ENCODE measurements at regions not wholly inside any gene's neighbourhood (a gene's known extent, or its start where the extent isn't known, plus 50 kb on each side); places are given as distances from the start of the nearest gene placed in this dataset.

DNA sequence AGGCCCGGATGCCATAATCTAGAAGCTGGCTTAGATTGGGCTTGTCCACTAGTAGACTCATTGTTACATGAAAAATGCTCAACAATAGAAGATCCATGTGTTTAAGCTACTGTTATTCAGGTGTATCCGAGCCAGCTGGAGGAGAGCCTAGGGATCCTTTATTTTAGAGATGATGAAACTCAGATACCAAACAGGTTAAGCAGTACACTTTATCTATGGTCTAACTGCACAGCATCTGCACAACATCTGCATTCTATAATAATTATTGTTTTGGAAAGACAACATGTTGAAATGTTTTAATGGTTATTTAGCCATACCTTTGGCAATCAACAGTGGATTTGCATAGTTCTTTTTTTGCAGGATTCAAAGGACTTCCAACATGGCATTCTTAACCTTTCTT lies 134.1 kb downstream of the RFPL4B start:
- no peak overlapping the region for H3K4me3 Mint-ChIP-seq

DNA sequence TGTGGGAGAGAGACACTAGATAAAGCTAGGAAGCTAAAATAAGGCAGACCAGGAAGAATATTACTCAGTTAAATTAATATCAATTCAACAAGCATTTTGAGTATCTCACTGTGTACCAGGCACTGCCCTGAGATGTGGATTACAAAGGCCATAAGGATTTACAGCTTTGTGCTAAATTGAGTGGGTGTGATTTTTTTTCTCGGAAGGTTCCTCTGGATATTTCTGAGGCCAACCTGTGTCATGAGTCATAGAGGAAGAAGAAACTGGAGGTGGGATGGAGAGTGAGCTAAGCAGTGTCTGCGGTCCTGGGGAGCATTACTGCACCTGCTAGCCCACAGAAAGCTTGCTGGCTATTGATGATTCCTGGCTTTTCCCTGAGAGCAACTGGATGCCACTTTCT lies 135.2 kb downstream of the RFPL4B start:
- H3K27ac Mint-ChIP-seq: no peak overlapping the region
- TF ChIP-seq, protein P1, sequence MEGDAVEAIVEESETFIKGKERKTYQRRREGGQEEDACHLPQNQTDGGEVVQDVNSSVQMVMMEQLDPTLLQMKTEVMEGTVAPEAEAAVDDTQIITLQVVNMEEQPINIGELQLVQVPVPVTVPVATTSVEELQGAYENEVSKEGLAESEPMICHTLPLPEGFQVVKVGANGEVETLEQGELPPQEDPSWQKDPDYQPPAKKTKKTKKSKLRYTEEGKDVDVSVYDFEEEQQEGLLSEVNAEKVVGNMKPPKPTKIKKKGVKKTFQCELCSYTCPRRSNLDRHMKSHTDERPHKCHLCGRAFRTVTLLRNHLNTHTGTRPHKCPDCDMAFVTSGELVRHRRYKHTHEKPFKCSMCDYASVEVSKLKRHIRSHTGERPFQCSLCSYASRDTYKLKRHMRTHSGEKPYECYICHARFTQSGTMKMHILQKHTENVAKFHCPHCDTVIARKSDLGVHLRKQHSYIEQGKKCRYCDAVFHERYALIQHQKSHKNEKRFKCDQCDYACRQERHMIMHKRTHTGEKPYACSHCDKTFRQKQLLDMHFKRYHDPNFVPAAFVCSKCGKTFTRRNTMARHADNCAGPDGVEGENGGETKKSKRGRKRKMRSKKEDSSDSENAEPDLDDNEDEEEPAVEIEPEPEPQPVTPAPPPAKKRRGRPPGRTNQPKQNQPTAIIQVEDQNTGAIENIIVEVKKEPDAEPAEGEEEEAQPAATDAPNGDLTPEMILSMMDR (conservative IDR thresholded peaks at IDR 0.05): no peak
- no peak for DNase-seq (ENCODE audit: extremely low spot score, unreplicated experiment)

More for the DNA sequence above, 134.1 kb downstream of the RFPL4B start:
- Mint-ChIP-seq H3K4me1 (ENCODE audit: unreplicated experiment) (peaks cover 17% of the 10 kb centered on the region), H3K9me3 (no peaks in the 10 kb centered on the region), H3K27ac (no peak overlapping the region), H3K27me3 (no peaks in the 10 kb centered on the region), H3K36me3 (no peaks in the 10 kb centered on the region)
- no peak for DNase-seq (ENCODE audit: extremely low spot score, unreplicated experiment)
- TF ChIP-seq, protein P1 (conservative IDR thresholded peaks at IDR 0.05): no peak

DNA sequence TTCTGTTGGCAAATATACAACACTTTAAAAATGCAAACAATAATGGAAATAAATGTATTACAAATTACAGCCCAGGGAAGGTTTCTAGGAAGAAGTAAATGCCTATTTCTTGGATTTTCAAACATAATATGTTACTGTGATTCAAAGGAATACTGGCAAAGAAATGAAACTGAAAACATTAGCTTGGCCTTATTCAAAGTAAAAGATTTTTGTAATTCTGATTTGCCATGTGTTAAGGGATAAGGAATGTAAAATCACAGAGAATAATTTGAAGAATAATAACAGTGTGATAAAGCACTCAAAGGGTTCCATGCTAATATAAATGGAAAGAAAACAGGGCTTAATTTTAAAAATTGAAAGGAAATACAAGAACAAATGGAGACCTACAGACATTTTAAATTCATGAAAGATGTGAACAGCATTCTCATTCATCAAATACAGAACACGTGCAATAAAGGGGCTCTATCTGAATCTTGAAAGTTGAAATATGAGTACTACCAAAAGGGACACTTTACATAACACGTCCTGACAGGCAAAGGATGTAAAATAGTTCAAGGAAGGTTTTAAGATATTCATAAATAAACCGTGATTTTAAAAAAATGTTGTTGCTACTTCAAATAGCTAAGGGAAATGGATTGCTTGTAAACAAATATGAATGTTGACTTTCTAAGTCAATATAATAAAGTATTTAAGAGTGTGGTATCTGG lies 138.1 kb downstream of the RFPL4B start:
- Mint-ChIP-seq H3K4me1 (ENCODE audit: unreplicated experiment) (peaks cover 12% of the 10 kb centered on the region), H3K27me3 (no peaks in the 10 kb centered on the region), H3K4me3 (no peak overlapping the region), H3K9me3 (no peaks in the 10 kb centered on the region), H3K36me3 (no peaks in the 10 kb centered on the region), H3K27ac (no peak overlapping the region)
- TF ChIP-seq, protein P1 (conservative IDR thresholded peaks at IDR 0.05): no peak
- no peak for DNase-seq (ENCODE audit: extremely low spot score, unreplicated experiment)

More for the DNA sequence above, 135.2 kb downstream of the RFPL4B start:
- no peaks in the 10 kb centered on the region for H3K36me3 Mint-ChIP-seq
- no peaks in the 10 kb centered on the region for H3K9me3 Mint-ChIP-seq
- H3K27me3 Mint-ChIP-seq: no peaks in the 10 kb centered on the region
- H3K4me3 Mint-ChIP-seq: no peak overlapping the region
- peaks cover 12% of the 10 kb centered on the region for H3K4me1 Mint-ChIP-seq (ENCODE audit: unreplicated experiment)

DNA sequence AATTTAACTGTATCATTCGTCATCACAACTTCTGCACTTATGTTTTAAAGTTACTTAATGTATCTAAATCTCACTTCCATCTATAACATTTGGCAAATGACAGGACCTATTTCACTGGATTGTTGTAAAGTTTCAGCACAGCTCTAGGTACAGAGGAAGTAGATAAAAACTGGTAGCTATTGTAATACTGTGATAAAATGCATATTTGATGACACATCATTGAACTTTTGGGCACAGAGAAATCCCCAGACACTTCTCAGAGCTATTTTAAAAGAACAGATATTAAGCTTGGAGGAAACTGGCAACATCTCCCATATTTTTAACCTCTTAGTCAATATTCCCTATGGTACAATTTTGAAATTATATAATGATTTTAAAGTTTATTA lies 138.7 kb downstream of the RFPL4B start:
- Mint-ChIP-seq H3K27ac (no peak overlapping the region), H3K9me3 (no peaks in the 10 kb centered on the region), H3K4me3 (no peak overlapping the region)

DNA sequence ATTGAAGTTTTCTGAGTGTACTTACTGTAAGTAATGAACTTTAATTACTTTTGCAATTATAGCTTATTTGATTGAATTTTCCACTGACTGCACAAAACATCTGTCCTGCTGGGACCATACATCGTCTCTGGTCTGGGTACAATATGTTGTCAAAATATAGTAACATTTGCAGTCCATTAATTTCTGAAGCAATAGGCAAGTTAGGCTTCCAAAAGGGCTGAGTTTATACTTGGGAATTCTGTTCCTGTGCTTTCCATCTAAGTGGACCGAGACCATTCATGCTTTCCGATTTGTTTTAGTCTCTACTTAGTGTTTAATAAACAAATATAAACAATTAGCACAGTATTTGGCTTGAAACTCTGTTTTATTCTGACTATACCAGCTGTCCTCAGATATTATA lies 139.3 kb downstream of the RFPL4B start:
- peaks cover 12% of the 10 kb centered on the region for H3K4me1 Mint-ChIP-seq (ENCODE audit: unreplicated experiment)
- no peak for DNase-seq (ENCODE audit: extremely low spot score, unreplicated experiment)
- H3K27ac Mint-ChIP-seq: no peak overlapping the region
- no peak overlapping the region for H3K4me3 Mint-ChIP-seq
- no peaks in the 10 kb centered on the region for H3K36me3 Mint-ChIP-seq
- H3K9me3 Mint-ChIP-seq: no peaks in the 10 kb centered on the region
- TF ChIP-seq, protein P1 (conservative IDR thresholded peaks at IDR 0.05): no peak
- no peaks in the 10 kb centered on the region for H3K27me3 Mint-ChIP-seq

More for the DNA sequence above, 138.7 kb downstream of the RFPL4B start:
- DNase-seq (ENCODE audit: extremely low spot score, unreplicated experiment): no peak
- H3K36me3 Mint-ChIP-seq: no peaks in the 10 kb centered on the region
- TF ChIP-seq, protein P1 (conservative IDR thresholded peaks at IDR 0.05): no peak
- peaks cover 12% of the 10 kb centered on the region for H3K4me1 Mint-ChIP-seq (ENCODE audit: unreplicated experiment)
- H3K27me3 Mint-ChIP-seq: no peaks in the 10 kb centered on the region
